Muscle layer of duodenum (tissue), 2 donors: ENCODE measurements at regions not wholly inside any gene's neighbourhood (a gene's known extent, or its start where the extent isn't known, plus 50 kb on each side); places are given as distances from the start of the nearest gene placed in this dataset.

Source experiments
- H3K27ac ChIP-seq: one replicate; pipeline ENCODE4 v1.7.0; 2013; ENCODE audit warnings: mild to moderate bottlenecking, low read length
- H3K27me3 ChIP-seq: one replicate; pipeline ENCODE4 v1.7.0; 2013; ENCODE audit warnings: low read depth, mild to moderate bottlenecking, control low read depth, low read length
- H3K36me3 ChIP-seq, 2 donors: one replicate each; pipeline ENCODE4 v1.7.0; 2013; ENCODE audit warnings: low read length in 2 of 2, control low read depth in 1 of 2, mild to moderate bottlenecking in 1 of 2; ENCODE audit not compliant: insufficient read depth in 2 of 2, control insufficient read depth in 1 of 2
- H3K4me1 ChIP-seq, 2 donors: one replicate each; pipeline ENCODE4 v1.7.0; 2013; ENCODE audit warnings: low read length in 2 of 2, mild to moderate bottlenecking in 2 of 2, control low read depth in 1 of 2, moderate library complexity in 1 of 2; ENCODE audit not compliant: insufficient read depth in 2 of 2, control insufficient read depth in 1 of 2
- H3K4me3 ChIP-seq, 2 donors: one replicate each; pipeline ENCODE4 v1.7.0; 2013; ENCODE audit warnings: low read length in 2 of 2, low read depth in 1 of 2, mild to moderate bottlenecking in 1 of 2
- H3K9me3 ChIP-seq, 2 donors: one replicate each; pipeline ENCODE4 v1.7.0; 2013; ENCODE audit warnings: low read length in 2 of 2, control low read depth in 1 of 2, mild to moderate bottlenecking in 1 of 2; ENCODE audit not compliant: control insufficient read depth in 1 of 2
- donor health status: healthy.

GRCh38 chr11:70785372-70785771 is 387.0 kb downstream of the CTTN start:
- no peaks in the 10 kb centered on the region for H3K4me1 ChIP-seq
- H3K36me3 ChIP-seq: no peaks in the 10 kb centered on the region
- H3K4me3 ChIP-seq: no peak overlapping the region
- no peak overlapping the region for H3K27ac ChIP-seq
- H3K27me3 ChIP-seq: no peaks in the 10 kb centered on the region
- no peaks in the 10 kb centered on the region for H3K9me3 ChIP-seq

GRCh38 chr11:70786021-70786665 is 387.8 kb downstream of the CTTN start:
- Histone ChIP-seq H3K4me3 (no peak overlapping the region), H3K4me1 (no peaks in the 10 kb centered on the region), H3K36me3 (no peaks in the 10 kb centered on the region), H3K9me3 (peaks cover 0 to 3% of the 10 kb centered on the region in 2 donors), H3K27ac (no peak overlapping the region), H3K27me3 (no peaks in the 10 kb centered on the region)

- H3K36me3 ChIP-seq: no peaks in the 10 kb centered on the region
- H3K9me3 ChIP-seq: peaks cover under 1 to 10% of the 10 kb centered on the region in 2 donors
- no peak overlapping the region for H3K4me3 ChIP-seq
- no peaks in the 10 kb centered on the region for H3K4me1 ChIP-seq
- no peaks in the 10 kb centered on the region for H3K27me3 ChIP-seq
- H3K27ac ChIP-seq: no peak overlapping the region
These were observed 390.1 kb downstream of the CTTN start for GRCh38 chr11:70788248-70789022.

- no peak overlapping the region for H3K27ac ChIP-seq
- peaks cover 9 to 18% of the 10 kb centered on the region in 2 donors for H3K9me3 ChIP-seq
- no peaks in the 10 kb centered on the region for H3K4me1 ChIP-seq
- no peaks in the 10 kb centered on the region for H3K36me3 ChIP-seq
- H3K27me3 ChIP-seq: no peaks in the 10 kb centered on the region
- no peak overlapping the region for H3K4me3 ChIP-seq
These were observed 392.5 kb downstream of the CTTN start for GRCh38 chr11:70790671-70791300.

- H3K27me3 ChIP-seq: no peaks in the 10 kb centered on the region
- H3K4me3 ChIP-seq: no peak overlapping the region
- H3K36me3 ChIP-seq: no peaks in the 10 kb centered on the region
- H3K27ac ChIP-seq: no peak overlapping the region
- no peaks in the 10 kb centered on the region for H3K4me1 ChIP-seq
- H3K9me3 ChIP-seq: peaks cover 9 to 19% of the 10 kb centered on the region in 2 donors
These were observed 398.4 kb downstream of the CTTN start for GRCh38 chr11:70796648-70797227.

- no peaks in the 10 kb centered on the region for H3K27me3 ChIP-seq
These were observed 400.0 kb downstream of the CTTN start for GRCh38 chr11:70798296-70798695.

GRCh38 chr11:70799386-70799785 is 401.1 kb downstream of the CTTN start:
- Histone ChIP-seq H3K27ac (no peak overlapping the region), H3K4me1 (no peaks in the 10 kb centered on the region), H3K9me3 (peaks cover 0 to 4% of the 10 kb centered on the region in 2 donors), H3K27me3 (no peaks in the 10 kb centered on the region), H3K36me3 (no peaks in the 10 kb centered on the region), H3K4me3 (no peak overlapping the region)

More at GRCh38 chr11:70798296-70798695, 400.0 kb downstream of the CTTN start:
- Histone ChIP-seq H3K4me1 (no peaks in the 10 kb centered on the region), H3K27ac (no peak overlapping the region), H3K9me3 (peaks cover 9 to 14% of the 10 kb centered on the region in 2 donors), H3K4me3 (no peak overlapping the region), H3K36me3 (no peaks in the 10 kb centered on the region)

GRCh38 chr11:70802185-70802584 is 403.9 kb downstream of the CTTN start:
- no peaks in the 10 kb centered on the region for H3K9me3 ChIP-seq
- no peaks in the 10 kb centered on the region for H3K27me3 ChIP-seq
- no peaks in the 10 kb centered on the region for H3K36me3 ChIP-seq
- H3K4me1 ChIP-seq: no peaks in the 10 kb centered on the region
- no peak overlapping the region for H3K4me3 ChIP-seq
- H3K27ac ChIP-seq: no peak overlapping the region

- Histone ChIP-seq H3K36me3 (no peaks in the 10 kb centered on the region), H3K4me3 (no peak overlapping the region), H3K27me3 (no peaks in the 10 kb centered on the region), H3K4me1 (no peaks in the 10 kb centered on the region), H3K27ac (no peak overlapping the region), H3K9me3 (no peaks in the 10 kb centered on the region)
These were observed 406.0 kb downstream of the CTTN start for GRCh38 chr11:70804139-70804837.

- Histone ChIP-seq H3K27ac (no peak overlapping the region), H3K4me1 (no peaks in the 10 kb centered on the region), H3K36me3 (no peaks in the 10 kb centered on the region), H3K9me3 (no peaks in the 10 kb centered on the region), H3K4me3 (no peak overlapping the region), H3K27me3 (no peaks in the 10 kb centered on the region)
These were observed 406.9 kb downstream of the CTTN start for GRCh38 chr11:70805243-70805642.

- H3K27me3 ChIP-seq: no peaks in the 10 kb centered on the region
These were observed 407.6 kb downstream of the CTTN start for GRCh38 chr11:70805971-70806370.

More at GRCh38 chr11:70805971-70806370, 407.6 kb downstream of the CTTN start:
- Histone ChIP-seq H3K4me1 (no peaks in the 10 kb centered on the region), H3K4me3 (no peak overlapping the region), H3K9me3 (no peaks in the 10 kb centered on the region), H3K27ac (no peak overlapping the region), H3K36me3 (no peaks in the 10 kb centered on the region)
